Stimulated activated CD8-positive, alpha-beta memory T cell treated with anti-CD3 and anti-CD28 coated beads, Interleukin-4, amount 100 ng/mL, for 48 hours (primary cell): ENCODE measurements at regions not wholly inside any gene's neighbourhood (a gene's known extent, or its start where the extent isn't known, plus 50 kb on each side); places are given as distances from the start of the nearest gene placed in this dataset.

ENCODE experiments used
- DNase-seq: peaks from one replicate; pipeline ENCODE4 v3.0.0-alpha.2; 2020

DNA sequence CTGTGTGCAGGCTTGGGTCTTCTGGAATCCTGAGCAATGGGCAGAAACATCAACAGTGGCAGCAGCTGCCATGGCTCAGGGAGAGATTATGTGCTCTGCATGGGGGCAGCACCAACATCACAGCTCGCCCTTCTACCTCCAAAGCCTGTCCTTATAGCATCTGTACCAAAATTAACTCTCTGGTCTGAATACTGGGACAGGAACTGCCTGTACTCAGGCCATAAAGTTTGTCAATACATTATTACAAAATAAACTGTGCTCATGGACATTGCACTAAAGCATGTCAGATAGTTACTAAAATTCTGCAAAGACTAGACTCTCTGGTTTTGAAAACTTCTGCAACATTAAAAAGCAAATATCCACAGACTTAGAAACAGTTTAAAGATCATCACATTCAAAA is 91.6 kb downstream of the ZC3H11B start:
- DNase-seq = no peak

DNA sequence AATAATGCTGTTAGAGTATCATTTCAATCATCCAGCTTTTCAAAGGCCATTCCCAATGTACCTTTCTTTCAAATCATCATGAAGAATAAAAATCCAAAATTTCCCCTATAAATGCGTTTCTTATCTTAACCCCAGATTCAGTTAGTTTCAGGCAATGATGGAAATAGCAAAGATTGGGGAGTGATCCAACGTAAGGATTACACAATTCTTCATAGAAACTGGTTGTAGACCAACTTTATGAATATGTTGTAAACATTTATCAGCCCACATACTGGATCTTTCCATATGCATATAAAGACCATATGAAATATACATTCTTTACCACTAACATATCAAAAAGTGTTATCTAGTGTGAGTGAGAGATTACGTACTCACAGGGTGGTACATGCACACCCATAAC is 92.7 kb downstream of the ZC3H11B start:
- DNase-seq = no peak

DNA sequence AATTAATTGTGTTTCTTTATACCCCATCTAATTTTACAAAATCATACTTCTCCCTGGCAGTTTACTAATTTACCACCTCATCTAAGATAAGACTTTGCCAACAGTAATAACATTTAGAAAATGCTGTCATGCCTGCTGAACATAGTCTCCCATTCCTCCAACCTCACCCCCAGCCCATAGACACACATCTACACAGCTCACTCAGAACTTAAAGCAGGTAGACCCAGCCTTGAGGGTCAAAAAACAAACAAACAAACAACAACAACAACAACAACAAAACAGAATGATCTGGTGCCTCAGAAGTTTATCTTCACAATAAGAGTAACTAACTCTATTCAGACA is 94.0 kb downstream of the ZC3H11B start:
- no peak for DNase-seq

DNA sequence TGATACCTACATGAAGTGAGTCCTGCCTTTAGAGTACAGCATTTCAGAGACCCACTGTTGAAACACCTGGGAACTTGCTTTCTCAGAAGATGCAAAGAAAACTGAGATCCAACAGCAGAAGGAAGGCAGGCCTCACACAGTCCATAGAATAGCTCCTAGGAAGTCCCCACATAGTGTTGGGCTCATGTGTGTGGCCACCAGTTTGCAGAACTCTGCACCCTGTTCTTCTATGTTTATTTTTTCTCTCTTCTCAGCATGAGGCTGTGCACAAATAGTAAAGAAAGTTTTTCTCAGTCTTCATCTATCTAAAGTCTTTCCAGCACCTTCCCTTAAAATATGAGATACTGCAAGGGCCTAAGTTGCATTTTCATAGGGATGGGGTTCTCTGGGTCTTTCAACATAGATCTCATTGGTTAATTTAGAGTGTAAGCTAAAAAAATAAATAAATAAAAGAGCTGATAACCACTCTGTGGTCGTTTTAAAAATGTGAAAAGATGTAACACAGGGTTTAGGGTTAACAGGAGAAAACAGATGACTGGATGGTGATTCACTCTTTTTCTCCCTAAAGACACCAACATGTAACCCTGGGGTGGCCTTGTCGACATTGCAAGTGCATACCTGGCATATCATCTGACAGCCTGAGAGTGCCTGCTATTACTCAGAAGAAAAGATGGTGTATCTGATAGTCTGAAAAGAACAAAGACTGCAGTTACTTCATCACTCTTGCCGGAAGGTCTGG is 94.6 kb downstream of the ZC3H11B start:
- no peak for DNase-seq

DNA sequence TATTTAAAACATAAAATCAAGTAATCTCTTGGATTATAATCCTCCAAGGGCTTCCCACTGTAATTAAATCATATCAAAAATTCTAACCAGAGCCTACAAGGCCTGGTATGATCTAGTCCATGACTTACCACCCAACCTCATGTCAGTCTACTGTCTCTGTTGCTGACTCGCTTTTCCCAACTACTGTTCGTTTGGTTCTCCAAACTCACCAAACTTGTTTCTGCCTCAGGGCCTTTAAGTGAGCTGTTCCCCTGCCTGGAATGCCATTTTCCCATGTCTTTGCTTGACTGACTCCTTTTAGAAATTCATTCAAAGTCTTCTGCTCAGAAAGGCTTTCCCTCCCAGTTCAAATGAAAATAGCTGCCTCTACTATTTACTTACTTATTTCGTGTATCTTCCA is 95.9 kb downstream of the ZC3H11B start:
- DNase-seq = no peak

DNA sequence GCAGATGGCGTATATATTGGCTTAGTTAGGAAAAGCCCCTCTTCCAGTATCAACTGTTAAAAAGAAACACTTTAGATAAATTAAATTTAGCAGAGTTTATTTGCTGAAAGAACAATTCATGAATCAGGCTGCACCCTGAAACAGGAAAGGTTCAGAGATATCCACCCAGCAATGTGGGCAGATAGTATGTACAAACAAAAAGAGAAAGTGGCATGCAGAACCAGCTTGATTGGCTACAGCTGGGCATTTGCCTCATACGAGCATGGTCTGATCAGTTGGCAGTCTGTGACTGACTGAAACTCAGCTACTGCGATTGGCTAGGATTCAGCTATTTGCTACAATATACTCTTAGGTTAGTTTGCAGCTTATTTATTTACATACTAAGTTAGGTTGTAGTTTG is 98.2 kb downstream of the ZC3H11B start:
- DNase-seq = no peak

DNA sequence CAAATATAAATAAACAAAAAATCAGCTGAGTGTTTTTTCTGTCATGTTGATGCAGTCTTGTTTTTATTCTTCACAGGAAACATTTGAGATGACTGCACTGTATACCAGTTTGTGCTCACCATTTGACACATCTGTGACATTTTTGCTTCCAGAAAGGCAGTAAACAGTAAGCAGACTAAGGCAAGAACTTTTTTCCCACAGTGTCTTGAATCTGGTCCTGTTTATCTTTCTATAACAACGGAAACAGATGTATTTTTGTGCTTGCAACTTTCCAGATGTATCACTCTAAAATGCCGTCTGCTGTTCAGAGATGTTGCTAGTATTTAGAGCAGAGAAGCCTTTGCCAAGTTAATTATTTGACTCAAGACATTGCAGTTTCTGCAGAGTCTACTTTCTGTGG is 105.5 kb downstream of the ZC3H11B start:
- no peak for DNase-seq

DNA sequence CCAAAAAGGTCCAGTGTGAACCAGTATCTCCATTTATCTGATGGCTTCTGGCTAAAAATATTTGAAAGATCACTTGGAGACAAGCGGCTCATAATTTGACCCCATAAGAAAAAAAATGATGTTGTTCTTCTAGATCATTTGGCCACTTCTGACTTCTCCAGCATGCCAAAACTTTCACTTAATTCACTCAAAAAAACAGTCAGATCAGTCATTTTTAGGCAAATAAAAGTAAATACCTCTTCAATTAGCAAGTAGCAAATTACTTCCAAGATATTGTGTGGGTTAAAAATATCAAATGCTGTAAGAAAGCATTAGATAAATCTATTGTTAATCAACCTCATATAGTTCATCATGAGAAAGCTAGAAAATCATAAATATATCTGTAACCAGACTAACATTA is 106.0 kb downstream of the ZC3H11B start:
- DNase-seq = no peak

DNA sequence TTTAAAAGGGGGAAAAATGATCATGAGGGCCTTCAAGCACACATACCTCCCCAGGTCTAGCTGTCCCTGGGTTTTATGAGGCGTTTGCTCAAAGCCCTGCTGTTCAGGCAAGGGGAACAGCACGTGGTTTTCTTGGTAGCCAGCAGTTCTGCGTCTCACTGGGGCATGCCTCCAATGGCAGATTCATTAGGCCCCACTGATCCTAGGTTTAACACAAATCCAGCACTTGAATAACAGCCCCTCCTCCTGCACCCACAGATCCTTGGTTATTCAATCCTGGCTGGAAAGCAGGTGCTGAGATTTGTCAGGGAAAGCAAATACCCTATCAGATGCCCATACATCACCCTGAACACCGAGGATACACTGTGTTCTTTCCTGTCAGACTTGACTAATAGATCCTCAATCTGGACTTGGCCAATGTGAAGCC is 106.4 kb downstream of the ZC3H11B start:
- DNase-seq = no peak

DNA sequence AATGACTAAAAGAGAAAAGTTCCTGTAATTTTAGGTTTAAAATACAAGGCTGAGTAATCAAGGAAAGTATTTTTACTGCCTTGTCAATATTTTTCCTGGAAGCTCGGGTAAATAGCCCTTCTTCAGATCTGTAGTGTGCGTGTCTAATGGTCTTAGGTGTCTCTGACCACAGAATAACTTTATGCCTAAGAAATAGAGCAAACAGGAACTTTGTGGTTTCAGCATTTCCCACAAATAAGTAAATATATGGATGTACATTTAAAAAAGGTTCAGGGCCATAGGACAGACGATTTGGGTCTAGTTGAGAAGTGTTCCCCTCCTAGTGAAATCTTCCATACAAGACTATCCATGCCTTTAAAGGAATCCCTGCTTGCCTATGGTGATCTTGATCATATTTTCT is 107.0 kb downstream of the ZC3H11B start:
- DNase-seq = no peak

DNA sequence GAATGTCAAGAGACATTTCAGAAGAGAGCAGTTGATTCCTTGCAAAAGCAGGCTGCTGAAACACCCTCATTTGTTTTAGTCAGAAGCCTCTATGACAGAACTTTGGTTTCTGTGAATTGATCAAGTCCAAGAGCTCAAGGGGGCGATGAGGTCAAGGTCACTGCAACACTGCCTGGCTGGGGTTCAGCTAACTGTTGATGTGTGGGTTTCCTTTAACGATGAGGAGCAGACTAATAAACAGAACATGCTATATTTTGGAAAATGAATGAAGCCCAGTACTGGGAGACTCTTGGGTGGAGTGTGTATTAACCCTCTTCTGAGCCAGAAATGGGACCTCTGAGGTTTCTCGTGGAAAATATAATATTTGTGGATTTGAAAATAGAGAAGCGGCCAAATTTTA is 109.3 kb downstream of the ZC3H11B start:
- no peak for DNase-seq

DNA sequence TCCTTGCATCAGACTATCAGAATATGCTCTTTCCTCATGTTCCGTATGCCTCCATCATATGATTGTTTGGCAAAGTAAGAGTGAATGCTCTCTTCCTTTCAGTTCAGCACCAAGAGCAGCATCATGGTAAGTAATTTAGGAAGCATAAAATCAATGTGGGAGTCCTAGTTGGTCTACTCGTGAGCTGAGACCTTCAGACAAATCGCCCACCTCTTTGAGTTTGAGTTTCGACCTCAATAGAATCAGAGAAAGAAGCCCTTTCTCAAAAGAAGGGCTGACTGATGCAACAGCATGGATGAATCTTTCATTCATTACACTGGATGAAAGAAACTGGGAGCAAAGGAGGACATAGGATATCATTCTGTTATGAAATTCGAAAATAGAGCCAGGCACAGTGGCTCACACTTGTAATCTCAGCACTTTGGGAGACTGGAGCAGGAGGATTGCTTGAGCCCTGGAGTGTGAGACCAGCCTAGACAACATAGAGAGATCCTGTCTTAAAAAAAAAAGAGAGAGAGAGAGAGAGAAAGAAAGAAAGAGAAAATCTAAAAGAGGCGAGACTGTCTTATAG is 112.5 kb downstream of the ZC3H11B start:
- DNase-seq = no peak

DNA sequence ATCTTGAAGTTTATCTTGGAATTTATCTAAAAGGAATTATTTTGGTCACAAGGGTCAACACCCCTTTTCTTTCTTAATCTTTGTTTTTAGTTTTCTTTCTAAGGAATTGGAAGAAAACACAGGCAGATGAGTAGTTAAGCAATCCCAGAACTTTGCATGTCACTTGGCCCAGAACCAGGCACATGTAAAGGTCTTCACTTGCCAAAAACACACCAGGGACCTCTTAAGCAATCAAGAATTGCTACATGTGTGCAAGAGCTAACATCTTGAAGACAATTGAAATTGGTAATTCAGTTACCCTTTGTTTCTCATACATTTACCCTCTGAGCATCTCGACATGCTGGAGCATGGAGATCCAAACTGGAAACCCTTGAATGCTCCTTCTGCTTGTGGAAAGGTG is 114.2 kb downstream of the ZC3H11B start:
- no peak for DNase-seq

DNA sequence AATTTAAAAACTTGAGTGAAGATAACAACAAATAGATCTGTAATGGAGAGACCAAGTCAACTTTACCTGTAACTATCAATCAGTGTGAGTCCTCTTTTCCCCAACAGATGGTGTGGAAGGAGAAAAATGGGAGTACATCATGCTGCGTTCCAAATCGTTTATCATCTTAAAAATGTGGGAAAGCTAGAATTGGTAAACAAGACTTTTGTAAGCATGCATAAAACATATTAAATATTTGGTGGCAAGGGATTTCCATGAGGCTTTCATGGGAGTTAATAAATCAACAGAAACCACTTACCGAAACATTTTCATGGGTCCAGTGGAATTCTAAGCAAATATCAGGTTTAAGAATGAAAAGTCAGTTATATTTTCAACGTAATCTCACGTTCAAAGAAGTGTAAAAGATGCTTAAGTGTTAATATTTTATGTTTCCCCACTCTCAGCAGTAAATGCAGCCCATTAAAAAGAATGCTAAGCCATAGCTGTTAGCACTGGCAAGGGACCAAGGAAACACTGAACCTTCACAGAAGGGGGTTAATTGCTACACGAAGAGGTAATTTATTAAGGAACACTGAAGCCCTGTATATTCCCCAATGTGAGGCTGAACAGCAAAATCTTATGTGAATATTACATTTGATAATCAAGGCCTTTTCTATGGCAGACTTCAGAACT is 117.0 kb downstream of the ZC3H11B start:
- DNase-seq = no peak

DNA sequence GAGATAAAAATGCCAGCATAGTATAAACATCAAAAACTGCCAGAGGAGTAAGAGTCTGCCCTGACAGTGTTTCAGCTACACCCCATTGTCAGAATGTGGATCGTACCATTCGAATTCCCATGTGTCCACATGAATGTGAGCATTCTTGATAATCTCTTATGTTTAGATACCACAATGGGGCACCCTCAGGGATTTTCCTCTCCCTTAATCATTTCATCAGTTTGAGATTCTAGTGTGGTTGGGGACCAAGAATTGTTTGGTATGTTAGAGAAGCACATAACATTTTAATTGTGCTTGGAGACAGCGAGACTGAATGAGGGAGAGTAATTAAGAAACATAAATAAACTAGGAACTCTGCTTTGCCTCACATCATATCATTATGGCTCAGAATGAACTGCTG is 120.2 kb downstream of the ZC3H11B start:
- no peak for DNase-seq

DNA sequence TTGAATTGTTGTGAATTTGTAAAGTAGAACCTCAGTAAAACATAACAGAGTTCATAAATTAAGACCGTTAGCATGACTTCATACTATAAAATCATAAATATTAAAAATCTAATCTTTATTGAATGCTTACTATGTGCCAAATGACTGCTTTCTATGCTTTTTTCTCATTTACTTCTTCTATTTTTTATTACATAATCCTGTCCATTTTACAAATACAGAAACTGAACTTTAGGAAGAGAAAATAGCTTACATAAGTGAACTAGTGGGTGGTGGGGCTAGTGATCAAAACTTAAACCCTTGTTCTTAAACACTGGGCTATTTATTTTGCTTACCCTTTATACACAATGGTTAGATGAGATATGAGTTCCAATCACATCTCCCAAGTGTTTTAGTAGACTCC is 122.3 kb downstream of the ZC3H11B start:
- DNase-seq = no peak

DNA sequence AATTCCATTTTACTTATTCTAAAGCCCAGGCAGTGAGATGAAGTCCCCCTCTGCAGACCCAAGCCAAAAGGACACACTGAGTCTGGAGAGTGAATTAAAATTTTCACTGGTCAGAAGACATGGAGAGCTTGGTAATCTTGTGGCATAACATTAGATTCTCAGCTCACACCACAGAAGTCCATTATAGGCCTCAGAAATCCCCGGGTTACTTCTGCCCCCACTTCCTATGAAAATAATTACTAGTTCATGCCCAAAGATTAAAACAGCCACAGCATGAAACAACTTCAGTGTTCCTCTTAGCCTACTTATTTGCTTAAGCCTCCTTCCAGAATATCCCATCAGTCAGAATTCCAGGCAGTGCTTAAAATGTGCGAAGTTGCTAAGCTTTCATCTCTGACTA is 123.3 kb downstream of the ZC3H11B start:
- no peak for DNase-seq

DNA sequence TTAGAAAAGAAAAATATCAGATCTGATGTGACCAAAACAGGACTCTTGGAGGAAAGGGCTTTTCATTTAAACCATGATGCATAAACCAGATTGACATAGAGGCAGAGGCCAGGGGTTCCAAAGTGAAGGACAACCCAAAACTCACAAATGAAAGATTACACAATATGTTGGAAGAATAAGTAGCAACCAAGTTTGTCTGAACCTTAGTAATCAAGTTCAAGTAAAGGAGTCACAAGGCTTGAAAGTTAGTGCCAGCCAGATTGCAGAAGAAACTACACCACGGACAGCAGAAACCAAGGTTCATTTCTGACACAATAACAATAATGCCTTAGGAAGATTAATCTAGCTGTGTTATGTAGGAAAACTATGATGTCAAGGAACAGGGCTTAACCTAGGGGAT is 124.6 kb downstream of the ZC3H11B start:
- DNase-seq = no peak

DNA sequence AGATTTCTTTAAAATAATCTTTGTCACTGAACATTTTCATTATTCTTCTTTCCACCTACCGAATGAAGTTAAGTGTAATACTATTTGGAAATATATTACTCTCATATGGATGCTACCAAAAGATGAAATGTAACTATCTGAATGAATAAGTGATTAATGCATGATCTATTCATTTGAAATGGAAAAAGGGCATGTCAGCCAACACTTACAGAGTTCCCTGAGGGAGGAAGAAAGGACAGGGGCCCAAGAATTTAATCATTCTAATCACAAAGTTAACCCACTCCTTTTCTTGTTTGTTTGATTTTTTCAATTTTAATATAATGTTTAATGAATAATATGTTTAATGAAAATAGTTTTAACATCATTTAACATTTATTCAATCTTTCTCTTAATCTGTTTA is 129.4 kb downstream of the ZC3H11B start:
- no peak for DNase-seq

DNA sequence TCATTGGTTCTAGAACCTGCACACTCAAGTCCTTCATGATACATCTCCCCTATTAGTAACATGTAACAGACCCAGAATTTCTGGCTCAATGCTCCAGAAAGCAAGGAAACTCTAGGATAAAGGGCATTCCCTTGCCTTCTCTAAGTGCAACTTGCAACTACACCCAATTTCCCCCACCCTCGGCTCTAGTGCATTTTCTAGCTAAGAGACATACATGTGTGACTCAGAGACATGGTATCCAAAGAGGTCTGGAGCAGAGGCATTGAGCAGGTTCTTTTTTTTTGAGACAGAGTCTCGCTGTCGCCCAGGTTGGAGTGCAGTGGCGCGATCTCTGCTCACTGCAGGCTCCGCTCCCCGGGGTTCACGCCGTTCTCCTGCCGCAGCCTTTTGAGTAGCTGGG is 132.9 kb downstream of the ZC3H11B start:
- DNase-seq = no peak

DNA sequence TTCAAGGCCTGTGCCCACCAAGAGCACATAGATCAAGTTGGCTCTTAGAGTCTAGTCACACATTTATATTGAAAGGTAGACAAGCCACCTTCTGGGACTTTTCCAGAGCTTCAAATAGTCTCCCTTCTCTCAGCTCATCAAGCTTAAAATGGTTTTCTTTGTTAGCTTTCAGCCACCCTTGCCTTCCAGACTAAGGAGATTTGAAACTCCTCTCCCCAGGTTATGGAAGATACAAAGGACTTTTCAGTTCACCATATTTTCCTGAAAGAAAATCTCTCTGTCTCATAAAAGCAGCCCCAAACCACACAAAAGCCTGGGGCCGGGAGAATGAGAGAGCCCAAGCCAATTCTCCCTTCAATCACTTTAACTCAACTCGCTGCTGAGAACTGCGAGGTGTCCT is 134.1 kb downstream of the ZC3H11B start:
- DNase-seq = no peak

DNA sequence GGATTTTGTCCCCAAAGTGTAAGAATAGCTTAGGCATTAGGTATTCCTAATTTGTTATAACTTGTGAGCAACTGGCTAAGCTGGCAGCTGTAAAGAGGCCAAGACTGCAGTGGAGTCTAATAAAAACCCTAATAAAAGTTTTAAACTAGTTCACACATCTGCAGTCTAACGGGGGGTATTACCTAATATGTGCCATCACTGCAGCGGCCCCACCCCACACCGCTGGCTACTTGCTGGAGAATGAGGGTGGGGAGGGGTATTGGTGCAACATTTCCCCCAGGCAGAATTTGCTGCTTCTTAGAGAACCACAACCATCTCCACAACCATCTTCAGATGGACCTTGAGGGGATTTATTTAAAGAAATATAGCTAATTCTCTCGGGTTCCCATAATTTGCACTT is 135.0 kb downstream of the ZC3H11B start:
- no peak for DNase-seq

DNA sequence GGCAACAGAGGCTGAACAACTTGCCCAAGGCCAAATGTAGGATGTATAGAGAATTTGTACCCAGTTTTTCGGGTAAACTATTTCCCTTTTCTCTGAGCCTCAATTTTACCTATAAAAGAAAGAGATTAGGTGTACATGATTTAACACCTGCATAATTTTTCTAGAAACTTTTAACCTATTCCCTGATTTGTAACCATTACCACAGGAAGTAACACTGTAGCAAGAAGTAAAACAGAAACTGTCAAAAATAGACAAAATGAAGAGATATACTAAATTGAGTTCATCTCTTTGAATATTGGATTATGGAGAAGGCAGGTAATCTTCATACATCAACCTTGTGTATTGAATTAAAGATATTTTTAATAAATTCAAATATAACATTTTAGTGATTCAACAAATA is 136.2 kb downstream of the ZC3H11B start:
- DNase-seq = no peak

DNA sequence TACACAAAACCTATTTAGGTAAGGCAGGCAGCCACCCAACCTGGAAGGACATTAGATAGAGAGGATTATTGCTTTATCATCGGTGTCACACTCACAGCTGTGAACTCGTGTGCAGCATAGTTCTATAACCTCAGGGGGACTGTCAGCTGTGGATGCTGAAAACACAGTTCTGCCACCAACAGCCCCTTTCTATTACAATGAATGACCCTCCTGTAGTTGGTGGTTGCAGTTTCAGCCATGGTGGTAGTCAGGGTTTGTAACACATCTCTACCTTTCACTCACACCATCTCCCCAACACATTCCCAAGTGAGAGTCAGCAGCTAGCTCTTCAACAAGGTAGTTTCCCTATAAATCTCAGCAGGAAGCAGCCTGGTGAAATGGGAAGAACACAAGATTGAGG is 136.8 kb downstream of the ZC3H11B start:
- DNase-seq = no peak

DNA sequence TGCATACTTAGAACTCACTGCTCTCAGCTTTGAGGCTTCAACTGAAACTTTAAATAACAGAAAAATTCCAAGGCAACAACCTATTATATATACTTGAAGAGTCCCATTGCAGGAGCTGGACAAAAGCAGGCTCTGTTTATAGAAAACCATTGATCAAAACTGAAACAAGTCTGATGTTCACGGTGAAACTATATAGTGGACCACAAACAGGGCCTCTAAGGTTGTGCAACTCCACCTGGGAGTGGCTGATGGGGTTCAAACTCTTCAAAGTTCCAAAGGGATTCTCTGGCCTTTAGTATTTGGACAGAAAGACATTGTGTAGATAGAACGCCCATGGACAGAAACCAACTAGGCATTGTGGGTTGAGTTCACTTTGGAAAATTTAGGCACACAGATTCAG is 140.3 kb downstream of the ZC3H11B start:
- no peak for DNase-seq
